Endothelial cell of umbilical vein (primary cell): ENCODE measurements at regions not wholly inside any gene's neighbourhood (a gene's known extent, or its start where the extent isn't known, plus 50 kb on each side); places are given as distances from the start of the nearest gene placed in this dataset.

Source experiments
- BruUV-seq: library from RNA; stranded (reverse); fragments of 400-500 nt; replicated peaks from 2 replicates; lab custom pipeline; 2021; lab: Mats Ljungman, UMichigan
- CTCF ChIA-PET: fragments of 300-600, 350-600 bp; sonication (Branson Sonifier 250); formaldehyde crosslinking; loops from one replicate; lab custom pipeline; 2021; ENCODE audit warnings: antibody characterized with exemption, inconsistent platforms; lab: Charles Lee
- POLR2A ChIA-PET: fragments of 300-600, 350-600 bp; sonication (Branson Sonifier 250); formaldehyde crosslinking; loops from one replicate; lab custom pipeline; 2021; ENCODE audit warnings: antibody characterized with exemption, inconsistent platforms; lab: Charles Lee
- DNase-seq: peaks from one replicate; pipeline ENCODE4 v3.0.0-alpha.2; 2011; ENCODE audit warnings: low read depth, low spot score
- FAIRE-seq: peaks from 2 replicates; lab custom pipeline; 2011; peaks lifted over from hg19 to GRCh38; lab: Jason Lieb, UNC
- H2AFZ ChIP-seq: 2 replicates; pipeline ENCODE4 v1.6.0; 2012; ENCODE audit warnings: low read depth, low read length, control low read depth, inconsistent platforms
- H3K27ac ChIP-seq: 2 replicates; pipeline ENCODE4 v1.5.1; 2011; ENCODE audit warnings: low read depth, mild to moderate bottlenecking, control low read depth, low read length, moderate library complexity; ENCODE audit not compliant: insufficient read depth
- H3K27me3 ChIP-seq, 2 experiments: 2 replicates each; pipeline versions ENCODE4 v1.6.0 to v1.6.1; 2011; ENCODE audit warnings: low read length in 2 of 2, mixed read lengths in 1 of 2; ENCODE audit not compliant: control insufficient read depth in 2 of 2, insufficient read depth in 2 of 2
- H3K36me3 ChIP-seq, 2 experiments: 2 replicates in 1 of 2; 3 replicates in 1 of 2; pipeline ENCODE4 v1.5.1; 2011; ENCODE audit warnings: low read length in 2 of 2, mild to moderate bottlenecking in 1 of 2, moderate library complexity in 1 of 2; ENCODE audit not compliant: control insufficient read depth in 2 of 2, insufficient read depth in 2 of 2; ENCODE audit errors: extremely low read depth in 1 of 2
- H3K4me1 ChIP-seq: 3 replicates; pipeline ENCODE4 v1.5.1; 2011; ENCODE audit warnings: mild to moderate bottlenecking, low read length; ENCODE audit not compliant: control insufficient read depth, insufficient read depth; ENCODE audit errors: extremely low read depth
- H3K4me2 ChIP-seq: 2 replicates; pipeline ENCODE4 v1.6.1; 2011; ENCODE audit warnings: low read length, control low read depth, mixed read lengths; ENCODE audit not compliant: insufficient read depth
- H3K4me3 ChIP-seq, 3 experiments: fragments of 200-600 bp in 1 of 3; sonication (generic), shearing (Covaris generic) in 1 of 3; replicated peaks in 1 of 3; 2 replicates each; pipeline ENCODE4 v1.5.1; 2011 to 2016; ENCODE audit warnings: control low read depth in 3 of 3, low read length in 3 of 3, mild to moderate bottlenecking in 2 of 3, inconsistent platforms in 1 of 3, low read depth in 1 of 3, moderate library complexity in 1 of 3; ENCODE audit not compliant: insufficient read depth in 1 of 3
- H3K79me2 ChIP-seq: 2 replicates; pipeline ENCODE4 v1.6.0; 2012; ENCODE audit warnings: low read length, inconsistent platforms; ENCODE audit not compliant: control insufficient read depth, insufficient read depth
- H3K9ac ChIP-seq: replicated peaks from 2 replicates; pipeline ENCODE3; 2011; ENCODE audit warnings: low read length, control low read depth; ENCODE audit not compliant: insufficient read depth; ENCODE audit errors: extremely low read depth
- H3K9me1 ChIP-seq: replicated peaks from 3 replicates; pipeline ENCODE4 v1.6.0; 2011; ENCODE audit warnings: mild to moderate bottlenecking, low read length; ENCODE audit not compliant: control insufficient read depth, insufficient read depth; ENCODE audit errors: extremely low read depth
- H3K9me3 ChIP-seq: replicated peaks from 2 replicates; pipeline ENCODE4 v1.5.1; 2012; ENCODE audit warnings: low read length, inconsistent platforms; ENCODE audit not compliant: control insufficient read depth, insufficient read depth
- H4K20me1 ChIP-seq: replicated peaks from 2 replicates; pipeline ENCODE3; 2011; ENCODE audit warnings: mild to moderate bottlenecking, low read length; ENCODE audit not compliant: control insufficient read depth, insufficient read depth; ENCODE audit errors: extremely low read depth
- EZH2 ChIP-seq: IDR thresholded peaks from 2 replicates; pipeline ENCODE4 v1.6.1; 2012; ENCODE audit warnings: borderline replicate concordance, low read depth, mild to moderate bottlenecking, moderate library complexity, low read length, inconsistent platforms; ENCODE audit not compliant: severe bottlenecking
- FOS ChIP-seq: IDR thresholded peaks from 2 replicates; pipeline ENCODE4 v1.6.1; 2011; ENCODE audit warnings: mild to moderate bottlenecking, low read length, moderate library complexity, borderline replicate concordance; ENCODE audit not compliant: insufficient read depth
- GATA2 ChIP-seq: IDR thresholded peaks from 2 replicates; pipeline ENCODE4 v1.7.0; 2011; ENCODE audit warnings: low read depth, mild to moderate bottlenecking, moderate library complexity, mixed read lengths, low read length; ENCODE audit not compliant: insufficient read length, insufficient read depth
- JUN ChIP-seq: IDR thresholded peaks from 2 replicates; pipeline ENCODE4 v1.6.1; 2011; ENCODE audit warnings: borderline replicate concordance, low read depth; ENCODE audit not compliant: insufficient read length, insufficient read depth
- MAX ChIP-seq: IDR thresholded peaks from 2 replicates; pipeline ENCODE4 v1.6.1; 2011; ENCODE audit not compliant: insufficient read depth, insufficient read length
- MYC ChIP-seq: IDR thresholded peaks from one replicate; pipeline ENCODE4 v1.6.1; 2011; ENCODE audit warnings: mild to moderate bottlenecking, low read depth, low read length
- POLR2A ChIP-seq: IDR thresholded peaks from 2 replicates; pipeline ENCODE4 v1.6.1; 2012; ENCODE audit warnings: low read depth, mild to moderate bottlenecking, control low read depth, low read length
- POLR2AphosphoS5 ChIP-seq: IDR thresholded peaks from 2 replicates; pipeline ENCODE4 v1.6.1; 2012; ENCODE audit warnings: low read depth, mild to moderate bottlenecking, control low read depth, low read length, moderate library complexity; ENCODE audit not compliant: insufficient read depth
- dilution Hi-C: fragments of 300-500 bp; cut with MboI; formaldehyde crosslinking; loops from one replicate; pipeline ENCODE4 v1.15.0; 2019; ENCODE audit warnings: low sequenced_read_pairs; ENCODE audit not compliant: extremely low pct_ligation_motif_present
- intact Hi-C: fragments of 100-400 bp; cut with micrococcal nuclease; formaldehyde crosslinking; loops from one replicate; pipeline ENCODE4 v1.10.0; 2022
- TF ChIP-seq, protein P1 (sequence below), 2 donors: IDR thresholded peaks; 1 replicate in 1 of 2; 2 replicates in 1 of 2; pipeline ENCODE4 v1.5.1; 2011; ENCODE audit warnings: low read length in 2 of 2, mild to moderate bottlenecking in 2 of 2, moderate library complexity in 2 of 2, control low read depth in 1 of 2, inconsistent platforms in 1 of 2, low read depth in 1 of 2; ENCODE audit not compliant: insufficient read depth in 1 of 2; ENCODE audit errors: extremely low read depth in 1 of 2

GRCh38 chr3:105022813-105023212 lies 343.9 kb upstream of the ALCAM start:
- Histone ChIP-seq H3K4me2 (no peak overlapping the region), H2AFZ (no peak overlapping the region), H3K9me1 (no peaks in the 10 kb centered on the region), H3K4me1 (no peaks in the 10 kb centered on the region), H4K20me1 (no peaks in the 10 kb centered on the region), H3K79me2 (no peaks in the 10 kb centered on the region), H3K9me3 (no peaks in the 10 kb centered on the region), H3K9ac (no peak overlapping the region), H3K27ac (no peak overlapping the region), H3K4me3 (no peak overlapping the region), H3K27me3 (no peaks in the 10 kb centered on the region), H3K36me3 (no peaks in the 10 kb centered on the region)
- intact Hi-C loops (no loop called here), dilution Hi-C loops (no loop called here)
- POLR2A ChIA-PET, result interaction anchor here (0.6 kb wide), 1 partner anchor 9 kb away, joined by 3 read pairs; no protein-coding TSS in a partner anchor
- TF ChIP-seq JUN, result no peak
- no peak for TF ChIP-seq GATA2
- TF ChIP-seq FOS, result no peak
- TF ChIP-seq EZH2, result no peak
- TF ChIP-seq MAX, result no peak
- no peak for TF ChIP-seq POLR2AphosphoS5
- TF ChIP-seq, protein P1, sequence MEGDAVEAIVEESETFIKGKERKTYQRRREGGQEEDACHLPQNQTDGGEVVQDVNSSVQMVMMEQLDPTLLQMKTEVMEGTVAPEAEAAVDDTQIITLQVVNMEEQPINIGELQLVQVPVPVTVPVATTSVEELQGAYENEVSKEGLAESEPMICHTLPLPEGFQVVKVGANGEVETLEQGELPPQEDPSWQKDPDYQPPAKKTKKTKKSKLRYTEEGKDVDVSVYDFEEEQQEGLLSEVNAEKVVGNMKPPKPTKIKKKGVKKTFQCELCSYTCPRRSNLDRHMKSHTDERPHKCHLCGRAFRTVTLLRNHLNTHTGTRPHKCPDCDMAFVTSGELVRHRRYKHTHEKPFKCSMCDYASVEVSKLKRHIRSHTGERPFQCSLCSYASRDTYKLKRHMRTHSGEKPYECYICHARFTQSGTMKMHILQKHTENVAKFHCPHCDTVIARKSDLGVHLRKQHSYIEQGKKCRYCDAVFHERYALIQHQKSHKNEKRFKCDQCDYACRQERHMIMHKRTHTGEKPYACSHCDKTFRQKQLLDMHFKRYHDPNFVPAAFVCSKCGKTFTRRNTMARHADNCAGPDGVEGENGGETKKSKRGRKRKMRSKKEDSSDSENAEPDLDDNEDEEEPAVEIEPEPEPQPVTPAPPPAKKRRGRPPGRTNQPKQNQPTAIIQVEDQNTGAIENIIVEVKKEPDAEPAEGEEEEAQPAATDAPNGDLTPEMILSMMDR (IDR thresholded peaks at IDR 0.05; ENCODE audit: extremely low read depth in 1 of 2, insufficient read depth in 1 of 2, low read depth in 1 of 2, low read length in 2 of 2), result no peak
- TF ChIP-seq MYC, result no peak
- TF ChIP-seq POLR2A, result no peak
- DNase-seq (no peak), FAIRE-seq (no peak)
- BruUV-seq, result no TSS peak
- CTCF ChIA-PET, result no interaction called here
